IMR-90 (cell line): ENCODE measurements at regions not wholly inside any gene's neighbourhood (a gene's known extent, or its start where the extent isn't known, plus 50 kb on each side); places are given as distances from the start of the nearest gene placed in this dataset.

Experiments
- ATAC-seq: fragments of 200-7000 bp; cut with Tn5 transposase; 2 replicates; pipeline ENCODE4 v1.9.1; 2020; ENCODE audit warnings: low read depth, mild to moderate bottlenecking, moderate library complexity
- BruUV-seq: library from RNA; stranded (reverse); fragments of 400-500 nt; replicated peaks from 2 replicates; lab custom pipeline; 2021; lab: Mats Ljungman, UMichigan
- CTCF ChIA-PET: fragments of 300-600 bp; formaldehyde crosslinking; extraction: SDS; loops from one replicate; lab custom pipeline; 2021; ENCODE audit warnings: antibody characterized with exemption; lab: Yijun Ruan, JAX
- POLR2A ChIA-PET: fragments of 300-600 bp; sonication (Branson Sonifier 250); formaldehyde crosslinking; loops from one replicate; lab custom pipeline; 2022; ENCODE audit warnings: antibody characterized with exemption; ENCODE audit not compliant: unreplicated experiment; lab: Charles Lee
- DNase-seq: peaks from one replicate; pipeline ENCODE4 v3.0.0; 2013
- H2AFZ ChIP-seq: replicated peaks from 2 replicates; pipeline ENCODE3; 2013; ENCODE audit warnings: low read length, mild to moderate bottlenecking; ENCODE audit not compliant: poor library complexity
- H2AK5ac ChIP-seq: 2 replicates; pipeline ENCODE4 v1.6.1; 2013; ENCODE audit warnings: low read depth, low read length, inconsistent platforms
- H2AK9ac ChIP-seq: replicated peaks from 2 replicates; pipeline ENCODE3; 2013; ENCODE audit warnings: mild to moderate bottlenecking, low read depth, low read length, moderate library complexity; ENCODE audit not compliant: poor library complexity
- H2BK120ac ChIP-seq: 2 replicates; pipeline ENCODE4 v1.6.1; 2013; ENCODE audit warnings: low read depth, low read length, inconsistent platforms
- H2BK15ac ChIP-seq: 3 replicates; pipeline ENCODE4 v1.6.1; 2013; ENCODE audit warnings: low read depth, low read length, inconsistent platforms
- H2BK20ac ChIP-seq: 2 replicates; pipeline ENCODE4 v1.6.1; 2013; ENCODE audit warnings: low read depth, mild to moderate bottlenecking, inconsistent platforms, low read length, moderate library complexity
- H2BK5ac ChIP-seq: 2 replicates; pipeline ENCODE4 v1.6.1; 2013; ENCODE audit warnings: mild to moderate bottlenecking, low read depth, low read length, inconsistent platforms; ENCODE audit not compliant: poor library complexity, severe bottlenecking
- H3K14ac ChIP-seq: replicated peaks from 2 replicates; pipeline ENCODE4 v1.6.1; 2013; ENCODE audit warnings: low read depth, low read length, inconsistent platforms
- H3K18ac ChIP-seq: 2 replicates; pipeline ENCODE4 v1.6.1; 2013; ENCODE audit warnings: low read depth, low read length, control low read depth
- H3K23ac ChIP-seq: 2 replicates; pipeline ENCODE4 v1.6.1; 2013; ENCODE audit warnings: low read depth, low read length, inconsistent platforms
- H3K27ac ChIP-seq: 2 replicates; pipeline ENCODE4 v1.5.1; 2013; ENCODE audit warnings: mild to moderate bottlenecking, control low read depth, low read length; ENCODE audit not compliant: insufficient read depth
- H3K27me3 ChIP-seq: 2 replicates; pipeline ENCODE4 v1.6.1; 2013; ENCODE audit warnings: low read length; ENCODE audit not compliant: control insufficient read depth, insufficient read depth
- H3K36me3 ChIP-seq: 2 replicates; pipeline ENCODE4 v1.6.1; 2013; ENCODE audit warnings: low read length, mixed read lengths; ENCODE audit not compliant: control insufficient read depth, insufficient read depth
- H3K4ac ChIP-seq: 2 replicates; pipeline ENCODE4 v1.6.1; 2013; ENCODE audit warnings: low read depth, low read length, inconsistent platforms
- H3K4me1 ChIP-seq: 2 replicates; pipeline ENCODE4 v1.6.1; 2013; ENCODE audit warnings: low read length, mixed read lengths; ENCODE audit not compliant: control insufficient read depth, insufficient read depth
- H3K4me2 ChIP-seq: 2 replicates; pipeline ENCODE4 v1.6.1; 2013; ENCODE audit warnings: low read depth, mild to moderate bottlenecking, control low read depth, low read length, moderate library complexity
- H3K4me3 ChIP-seq: 2 replicates; pipeline ENCODE4 v1.5.1; 2013; ENCODE audit warnings: low read depth, mild to moderate bottlenecking, control low read depth, low read length, moderate library complexity; ENCODE audit not compliant: insufficient read depth
- H3K56ac ChIP-seq: 2 replicates; pipeline ENCODE4 v1.6.1; 2013; ENCODE audit warnings: low read length, inconsistent platforms; ENCODE audit not compliant: insufficient read depth; ENCODE audit errors: extremely low read depth
- H3K79me1 ChIP-seq, 2 experiments: 2 replicates each; pipeline ENCODE4 v1.6.1; 2013; ENCODE audit warnings: low read length in 2 of 2, inconsistent platforms in 1 of 2, low read depth in 1 of 2
- H3K9ac ChIP-seq: 2 replicates; pipeline ENCODE4 v1.6.1; 2013; ENCODE audit warnings: low read depth, low read length, control low read depth
- H3K9me1 ChIP-seq: 2 replicates; pipeline ENCODE4 v1.6.1; 2013; ENCODE audit warnings: low read length, inconsistent platforms; ENCODE audit not compliant: insufficient read depth
- H3K9me3 ChIP-seq: 2 replicates; pipeline ENCODE4 v1.6.1; 2013; ENCODE audit warnings: low read length; ENCODE audit not compliant: control insufficient read depth, insufficient read depth
- H4K20me1 ChIP-seq: 2 replicates; pipeline ENCODE4 v1.6.1; 2013; ENCODE audit warnings: low read length, inconsistent platforms; ENCODE audit not compliant: insufficient read depth
- H4K5ac ChIP-seq: 2 replicates; pipeline ENCODE4 v1.6.1; 2013; ENCODE audit warnings: mild to moderate bottlenecking, low read depth, low read length, control low read depth
- H4K8ac ChIP-seq, 2 experiments: 2 replicates each; pipeline ENCODE4 v1.6.1; 2013; ENCODE audit warnings: low read depth in 2 of 2, low read length in 2 of 2, control low read depth in 1 of 2, inconsistent platforms in 1 of 2
- H4K91ac ChIP-seq: 2 replicates; pipeline ENCODE4 v1.6.1; 2013; ENCODE audit warnings: low read depth, low read length, inconsistent platforms; ENCODE audit not compliant: insufficient read depth
- MAFK ChIP-seq: IDR thresholded peaks from 2 replicates; pipeline ENCODE4 v1.6.1; 2012; ENCODE audit warnings: low read depth, low read length, improper control_type of control experiment
- MAZ ChIP-seq: IDR thresholded peaks from 2 replicates; pipeline ENCODE4 v1.6.1; 2012; ENCODE audit warnings: low read depth, mild to moderate bottlenecking, low read length, improper control_type of control experiment, moderate library complexity, borderline replicate concordance
- RCOR1 ChIP-seq: IDR thresholded peaks from 2 replicates; pipeline ENCODE4 v1.6.1; 2012; ENCODE audit warnings: mild to moderate bottlenecking, low read length, improper control_type of control experiment; ENCODE audit not compliant: insufficient replicate concordance
- USF2 ChIP-seq: fragments of 150-350 bp; IDR thresholded peaks from 2 replicates; pipeline ENCODE4 v1.6.1; 2017; ENCODE audit warnings: mild to moderate bottlenecking, antibody characterized with exemption, low read length, low read depth
- WGBS, 2 experiments: methylation state at CpG; one replicate each; pipeline versions ENCODE4 v1.1.5 to v1.1.7; 2013; ENCODE audit warnings: missing lambda C conversion rate in 2 of 2; ENCODE audit not compliant: insufficient read length in 1 of 2; ENCODE audit errors: extremely low coverage in 2 of 2; 5-methylcytosine and 5-hydroxymethylcytosine counted together
- dilution Hi-C: fragments of 300-500 bp; cut with HindIII; formaldehyde crosslinking; loops from one replicate; pipeline ENCODE4 v1.14.3; 2018; ENCODE audit warnings: low sequenced_read_pairs; ENCODE audit not compliant: unreplicated experiment
- in situ Hi-C: fragments of 300-500 bp; cut with MboI; formaldehyde crosslinking; loops from 3 replicates; pipeline ENCODE4 v1.14.3; 2019; ENCODE audit warnings: low sequenced_read_pairs, inconsistent platforms, mixed read lengths
- intact Hi-C: fragments of 100-400 bp; cut with micrococcal nuclease; formaldehyde crosslinking; loops from 2 replicates; pipeline ENCODE4 v1.10.0; 2022
- TF ChIP-seq, protein P1 (sequence below): fragments of 150-350 bp; IDR thresholded peaks from 2 replicates; pipeline ENCODE4 v1.6.1; 2016; ENCODE audit warnings: low read depth, mild to moderate bottlenecking, low read length, moderate library complexity, borderline replicate concordance

DNA sequence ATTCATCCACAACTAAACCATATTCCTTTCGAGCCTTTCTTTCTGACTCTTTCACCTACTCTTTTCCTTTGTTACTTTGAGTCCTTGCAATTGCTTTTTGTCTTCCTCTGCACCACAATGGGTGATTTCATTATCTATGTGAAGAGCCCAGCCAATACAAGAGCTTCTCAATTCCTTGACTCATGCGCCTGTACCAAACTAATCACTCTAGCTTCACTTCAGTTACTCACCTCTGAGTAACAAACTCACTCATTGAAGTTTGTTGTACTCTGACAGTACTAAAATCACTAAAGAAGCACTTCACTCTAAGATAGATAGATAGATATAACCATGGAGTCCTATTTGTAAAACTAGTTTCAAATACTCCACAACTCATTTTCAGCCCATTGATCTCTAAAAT is 191.7 kb upstream of the EPHA5 start:
- Histone ChIP-seq H2AK5ac (no peak overlapping the region), H2AK9ac (no peak overlapping the region), H2BK15ac (no peak overlapping the region), H4K5ac (no peak overlapping the region), H3K56ac (no peak overlapping the region), H3K4me2 (no peak overlapping the region), H4K91ac (no peak overlapping the region), H3K9me3 (no peaks in the 10 kb centered on the region), H3K23ac (no peak overlapping the region), H3K4me1 (no peaks in the 10 kb centered on the region), H4K8ac (no peak overlapping the region), H3K4me3 (no peak overlapping the region), H3K27me3 (no peaks in the 10 kb centered on the region), H2AFZ (no peak overlapping the region), H3K9me1 (no peaks in the 10 kb centered on the region), H4K20me1 (no peaks in the 10 kb centered on the region), H3K36me3 (no peaks in the 10 kb centered on the region), H3K4ac (no peak overlapping the region), H3K79me1 (no peaks in the 10 kb centered on the region), H3K14ac (no peak overlapping the region), H3K27ac (no peak overlapping the region), H2BK5ac (no peak overlapping the region), H3K18ac (no peak overlapping the region), H3K9ac (no peak overlapping the region), H2BK120ac (no peak overlapping the region), H2BK20ac (no peak overlapping the region)
- no peak for ATAC-seq
- POLR2A ChIA-PET: no interaction called here
- intact Hi-C loops (no loop called here), dilution Hi-C loops (no loop called here), in situ Hi-C loops (no loop called here)
- no TSS peak for BruUV-seq
- 60% methylated on average over 1 of the region's 2 CpGs; no CpG with 5 or more reads in 1 of the 2 experiments for WGBS, 2 experiments
- no peak for DNase-seq
- CTCF ChIA-PET: no interaction called here
- no peak for TF ChIP-seq RCOR1
- no peak for TF ChIP-seq MAZ
- no peak for TF ChIP-seq USF2
- TF ChIP-seq, protein P1, sequence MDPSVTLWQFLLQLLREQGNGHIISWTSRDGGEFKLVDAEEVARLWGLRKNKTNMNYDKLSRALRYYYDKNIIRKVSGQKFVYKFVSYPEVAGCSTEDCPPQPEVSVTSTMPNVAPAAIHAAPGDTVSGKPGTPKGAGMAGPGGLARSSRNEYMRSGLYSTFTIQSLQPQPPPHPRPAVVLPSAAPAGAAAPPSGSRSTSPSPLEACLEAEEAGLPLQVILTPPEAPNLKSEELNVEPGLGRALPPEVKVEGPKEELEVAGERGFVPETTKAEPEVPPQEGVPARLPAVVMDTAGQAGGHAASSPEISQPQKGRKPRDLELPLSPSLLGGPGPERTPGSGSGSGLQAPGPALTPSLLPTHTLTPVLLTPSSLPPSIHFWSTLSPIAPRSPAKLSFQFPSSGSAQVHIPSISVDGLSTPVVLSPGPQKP: no peak
- TF ChIP-seq MAFK: no peak
